ENCODE measurements at regions not wholly inside any gene's neighbourhood (a gene's known extent, or its start where the extent isn't known, plus 50 kb on each side); places are given as distances from the start of the nearest gene placed in this dataset.
"Not testable (repeated sequence)": the region's sequence is repeated elsewhere in the genome, so short reads cannot be mapped to it uniquely, and the experiment has no call there.

DNA sequence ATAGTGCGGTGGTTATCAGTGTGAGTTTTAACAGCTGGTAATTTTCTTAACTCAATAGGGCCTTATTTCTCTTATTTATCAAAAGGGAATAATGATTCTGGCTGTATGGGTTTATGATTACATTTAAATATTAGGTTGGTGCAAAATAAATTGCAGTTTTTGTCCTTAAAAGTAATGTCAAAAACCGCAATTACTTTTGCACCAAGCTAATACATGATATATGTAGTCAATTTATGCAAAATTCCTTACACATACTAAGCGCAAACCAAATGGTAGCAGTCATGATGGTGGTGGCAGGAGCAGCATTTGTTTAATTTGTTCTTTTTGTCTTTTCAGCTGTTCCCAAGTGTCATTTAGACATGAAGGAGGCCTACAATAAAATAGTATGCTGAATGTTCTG, 1777.1 kb downstream of the OLFM4 start:
- Histone ChIP-seq H3K4me3 (replicated peaks in 1 of 4; ENCODE audit: control extremely low read depth in 1 of 4, insufficient read depth in 1 of 4, low read depth in 3 of 4, low read length in 4 of 4) (no peak overlapping the region), H3K27me3 (ENCODE audit: control insufficient read depth, insufficient read depth, low read length) (no peaks in the 10 kb centered on the region), H4K20me1 (ENCODE audit: control insufficient read depth, extremely low read depth, insufficient read depth, low read length) (no peaks in the 10 kb centered on the region), H3K4me2 (ENCODE audit: extremely low read depth, insufficient read depth, low read length) (no peak overlapping the region), H3K9ac (ENCODE audit: insufficient read depth, low read length) (no peak overlapping the region), H3K36me3 (ENCODE audit: control insufficient read depth, insufficient read depth, low read length) (no peaks in the 10 kb centered on the region), H3K27ac (ENCODE audit: insufficient read depth, low read length) (no peak overlapping the region), H3K79me2 (ENCODE audit: control insufficient read depth, insufficient read depth, low read length) (no peaks in the 10 kb centered on the region), H2AFZ (ENCODE audit: low read length) (no peak overlapping the region), H3K4me1 (ENCODE audit: control insufficient read depth, extremely low read depth, insufficient read depth, low read length) (no peaks in the 10 kb centered on the region), H3K9me3 (ENCODE audit: control insufficient read depth, insufficient read depth, low read depth, low read length) (no peaks in the 10 kb centered on the region)
- TF ChIP-seq CTCF (conservative IDR thresholded peaks at IDR 0.05 in 1 of 2, IDR thresholded peaks at IDR 0.05 in 1 of 2; ENCODE audit: low read depth in 1 of 2, low read length in 2 of 2) (no peak), EZH2 (IDR thresholded peaks at IDR 0.05; ENCODE audit: low read length, missing control alignments) (no peak)
- no peak for DNase-seq (ENCODE audit: low read depth in 2 of 2)

DNA sequence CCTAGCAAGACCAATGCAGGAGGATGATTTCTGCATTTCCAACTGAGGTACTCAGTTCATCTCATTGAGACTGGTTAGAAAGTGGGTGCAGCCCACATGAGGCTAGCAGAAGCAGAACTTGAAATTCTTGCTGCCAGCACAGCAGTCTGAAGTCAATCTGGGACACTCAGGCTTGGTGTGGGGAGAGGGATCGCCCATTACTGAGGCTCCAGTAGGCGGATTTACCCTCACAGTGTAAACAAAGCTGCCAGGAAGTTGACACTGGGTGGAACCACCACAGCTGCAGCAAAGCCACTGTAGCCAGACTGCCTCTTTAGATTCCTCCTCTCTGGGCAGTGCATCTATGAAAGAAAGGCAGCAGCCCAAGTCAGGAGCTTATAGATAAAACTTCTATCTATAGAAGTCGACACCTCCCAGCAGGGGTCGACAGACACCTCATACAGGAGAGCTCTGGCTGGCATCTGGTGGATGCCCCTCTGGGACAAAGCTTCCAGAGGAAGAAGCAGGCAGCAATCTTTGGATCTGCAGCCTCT, 1793.4 kb downstream of the OLFM4 start:
- H3K9ac ChIP-seq (ENCODE audit: insufficient read depth, low read length); H3K36me3 ChIP-seq (ENCODE audit: control insufficient read depth, insufficient read depth, low read length); H4K20me1 ChIP-seq (ENCODE audit: control insufficient read depth, extremely low read depth, insufficient read depth, low read length); H2AFZ ChIP-seq (ENCODE audit: low read length); DNase-seq (ENCODE audit: low read depth in 2 of 2); H3K4me1 ChIP-seq (ENCODE audit: control insufficient read depth, extremely low read depth, insufficient read depth, low read length); H3K4me2 ChIP-seq (ENCODE audit: extremely low read depth, insufficient read depth, low read length); H3K9me3 ChIP-seq (ENCODE audit: control insufficient read depth, insufficient read depth, low read depth, low read length); H3K27me3 ChIP-seq (ENCODE audit: control insufficient read depth, insufficient read depth, low read length); H3K4me3 ChIP-seq (replicated peaks in 1 of 4; ENCODE audit: control extremely low read depth in 1 of 4, insufficient read depth in 1 of 4, low read depth in 3 of 4, low read length in 4 of 4); H3K27ac ChIP-seq (ENCODE audit: insufficient read depth, low read length); H3K79me2 ChIP-seq (ENCODE audit: control insufficient read depth, insufficient read depth, low read length): not testable (repeated sequence)

- not testable (repeated sequence) for H3K4me3 ChIP-seq (replicated peaks in 1 of 4; ENCODE audit: control extremely low read depth in 1 of 4, insufficient read depth in 1 of 4, low read depth in 3 of 4, low read length in 4 of 4); H4K20me1 ChIP-seq (ENCODE audit: control insufficient read depth, extremely low read depth, insufficient read depth, low read length); H3K9ac ChIP-seq (ENCODE audit: insufficient read depth, low read length); H2AFZ ChIP-seq (ENCODE audit: low read length); H3K9me3 ChIP-seq (ENCODE audit: control insufficient read depth, insufficient read depth, low read depth, low read length); H3K4me2 ChIP-seq (ENCODE audit: extremely low read depth, insufficient read depth, low read length); H3K27ac ChIP-seq (ENCODE audit: insufficient read depth, low read length); H3K79me2 ChIP-seq (ENCODE audit: control insufficient read depth, insufficient read depth, low read length); DNase-seq (ENCODE audit: low read depth in 2 of 2); H3K36me3 ChIP-seq (ENCODE audit: control insufficient read depth, insufficient read depth, low read length); H3K4me1 ChIP-seq (ENCODE audit: control insufficient read depth, extremely low read depth, insufficient read depth, low read length); H3K27me3 ChIP-seq (ENCODE audit: control insufficient read depth, insufficient read depth, low read length)
Observed at GRCh38 chr13:54829391-54830068, 1800.9 kb downstream of the OLFM4 start.

DNA sequence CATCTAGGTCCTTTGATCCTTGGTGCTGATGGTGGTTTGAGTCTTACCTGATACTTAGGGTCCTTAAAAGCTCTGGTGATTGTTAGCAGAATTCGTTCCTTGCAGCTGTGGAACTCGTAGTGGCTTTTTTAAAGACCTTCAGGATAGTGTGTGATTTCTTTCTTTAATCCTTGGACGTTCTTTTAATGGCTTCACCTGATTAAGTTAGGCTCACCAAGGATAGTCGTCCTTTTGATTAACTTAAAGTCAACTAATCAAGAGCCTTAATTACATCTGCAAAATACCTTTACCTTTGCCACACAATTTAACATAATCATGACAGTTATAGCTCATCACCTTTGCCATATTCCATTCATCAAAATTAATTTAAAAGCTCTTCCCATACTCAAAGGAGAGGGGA, 1807.7 kb downstream of the OLFM4 start:
- Histone ChIP-seq H3K4me3 (replicated peaks in 1 of 4; ENCODE audit: control extremely low read depth in 1 of 4, insufficient read depth in 1 of 4, low read depth in 3 of 4, low read length in 4 of 4) (no peak overlapping the region), H3K36me3 (ENCODE audit: control insufficient read depth, insufficient read depth, low read length) (no peaks in the 10 kb centered on the region), H2AFZ (ENCODE audit: low read length) (no peak overlapping the region)

More for the DNA sequence above, 1807.7 kb downstream of the OLFM4 start:
- Histone ChIP-seq H3K9me3 (ENCODE audit: control insufficient read depth, insufficient read depth, low read depth, low read length) (no peaks in the 10 kb centered on the region), H3K27ac (ENCODE audit: insufficient read depth, low read length) (no peak overlapping the region), H3K79me2 (ENCODE audit: control insufficient read depth, insufficient read depth, low read length) (no peaks in the 10 kb centered on the region), H3K9ac (ENCODE audit: insufficient read depth, low read length) (no peak overlapping the region), H3K4me2 (ENCODE audit: extremely low read depth, insufficient read depth, low read length) (no peak overlapping the region), H4K20me1 (ENCODE audit: control insufficient read depth, extremely low read depth, insufficient read depth, low read length) (no peaks in the 10 kb centered on the region), H3K4me1 (ENCODE audit: control insufficient read depth, extremely low read depth, insufficient read depth, low read length) (no peaks in the 10 kb centered on the region), H3K27me3 (ENCODE audit: control insufficient read depth, insufficient read depth, low read length) (no peaks in the 10 kb centered on the region)
- TF ChIP-seq CTCF (conservative IDR thresholded peaks at IDR 0.05 in 1 of 2, IDR thresholded peaks at IDR 0.05 in 1 of 2; ENCODE audit: low read depth in 1 of 2, low read length in 2 of 2) (no peak), EZH2 (IDR thresholded peaks at IDR 0.05; ENCODE audit: low read length, missing control alignments) (no peak)
- DNase-seq (ENCODE audit: low read depth in 2 of 2) = no peak
